Astrocyte (in vitro differentiated cells and primary cell): ENCODE measurements at regions not wholly inside any gene's neighbourhood (a gene's known extent, or its start where the extent isn't known, plus 50 kb on each side); places are given as distances from the start of the nearest gene placed in this dataset.

Source experiments
- DNase-seq: peaks from one replicate; pipeline ENCODE4 v3.0.0-alpha.2; 2010; ENCODE audit warnings: low read depth
- FAIRE-seq: peaks from 2 replicates; lab custom pipeline; 2011; peaks lifted over from hg19 to GRCh38; lab: Jason Lieb, UNC
- H2AFZ ChIP-seq: 2 replicates; pipeline ENCODE4 v1.6.0; 2012; ENCODE audit warnings: low read depth, low read length, inconsistent platforms
- H3K27ac ChIP-seq: 2 replicates; pipeline ENCODE4 v1.5.1; 2011; ENCODE audit warnings: low read depth, low read length, inconsistent platforms
- H3K27me3 ChIP-seq: 2 replicates; pipeline ENCODE4 v1.6.0; 2011; ENCODE audit warnings: low read length, inconsistent platforms; ENCODE audit not compliant: insufficient read depth
- H3K36me3 ChIP-seq: 2 replicates; pipeline ENCODE4 v1.5.1; 2011; ENCODE audit warnings: low read length, inconsistent platforms; ENCODE audit not compliant: insufficient read depth
- H3K4me1 ChIP-seq: 2 replicates; pipeline ENCODE4 v1.5.1; 2011; ENCODE audit warnings: low read length, inconsistent platforms; ENCODE audit not compliant: insufficient read depth
- H3K4me2 ChIP-seq: 2 replicates; pipeline ENCODE4 v1.6.0; 2012; ENCODE audit warnings: low read length, inconsistent platforms
- H3K4me3 ChIP-seq: 2 replicates; pipeline ENCODE4 v1.5.1; 2011; ENCODE audit warnings: low read depth, mild to moderate bottlenecking, low read length, inconsistent platforms; ENCODE audit not compliant: insufficient read depth
- H3K79me2 ChIP-seq: 2 replicates; pipeline ENCODE4 v1.6.0; 2012; ENCODE audit warnings: mild to moderate bottlenecking, low read length, inconsistent platforms; ENCODE audit not compliant: insufficient read depth
- H3K9ac ChIP-seq: 2 replicates; pipeline ENCODE4 v1.6.0; 2012; ENCODE audit warnings: mild to moderate bottlenecking, low read length, inconsistent platforms
- H3K9me3 ChIP-seq: 2 replicates; pipeline ENCODE4 v1.5.1; 2012; ENCODE audit warnings: low read depth, mild to moderate bottlenecking, low read length, inconsistent platforms; ENCODE audit not compliant: insufficient read depth
- H4K20me1 ChIP-seq: 2 replicates; pipeline ENCODE4 v1.6.0; 2012; ENCODE audit warnings: low read length, inconsistent platforms; ENCODE audit not compliant: insufficient read depth
- H3K27ac Mint-ChIP-seq: one replicate; pipeline ENCODE4 v1.8.0; 2021; ENCODE audit warnings: mild to moderate bottlenecking, mixed read lengths; ENCODE audit not compliant: unreplicated experiment
- H3K27me3 Mint-ChIP-seq: one replicate; pipeline ENCODE4 v1.8.0; 2021; ENCODE audit warnings: low read depth, mixed read lengths; ENCODE audit not compliant: unreplicated experiment
- H3K36me3 Mint-ChIP-seq: one replicate; pipeline ENCODE4 v1.8.0; 2021; ENCODE audit warnings: low read depth, mixed read lengths; ENCODE audit not compliant: unreplicated experiment
- H3K4me1 Mint-ChIP-seq: one replicate; pipeline ENCODE4 v1.8.0; 2021; ENCODE audit warnings: low read depth, mixed read lengths; ENCODE audit not compliant: unreplicated experiment
- H3K4me3 Mint-ChIP-seq: one replicate; pipeline ENCODE4 v1.8.0; 2021; ENCODE audit warnings: mild to moderate bottlenecking, moderate library complexity, mixed read lengths; ENCODE audit not compliant: unreplicated experiment
- H3K9me3 Mint-ChIP-seq: one replicate; pipeline ENCODE4 v1.8.0; 2021; ENCODE audit warnings: mild to moderate bottlenecking, mixed read lengths; ENCODE audit not compliant: unreplicated experiment
- EZH2 ChIP-seq: IDR thresholded peaks from 2 replicates; pipeline ENCODE4 v1.6.1; 2012; ENCODE audit warnings: mild to moderate bottlenecking, low read length, inconsistent platforms; ENCODE audit not compliant: insufficient read depth
- TF ChIP-seq, protein P1 (sequence below): IDR thresholded peaks from 2 replicates; pipeline ENCODE4 v1.5.1; 2011; ENCODE audit warnings: low read depth, mild to moderate bottlenecking, inconsistent platforms, low read length, moderate library complexity; ENCODE audit not compliant: insufficient read depth

- H2AFZ ChIP-seq = no peak overlapping the region
- no peak overlapping the region for H3K9ac ChIP-seq
- no peak overlapping the region for H3K4me2 ChIP-seq
- H3K79me2 ChIP-seq = no peaks in the 10 kb centered on the region
- no peak overlapping the region for H3K4me3 ChIP-seq
- Mint-ChIP-seq H3K27ac (no peak overlapping the region), H3K9me3 (peaks cover 1% of the 10 kb centered on the region), H3K4me3 (no peak overlapping the region), H3K4me1 (no peaks in the 10 kb centered on the region), H3K36me3 (no peaks in the 10 kb centered on the region), H3K27me3 (peaks cover 73% of the 10 kb centered on the region)
- no peaks in the 10 kb centered on the region for H4K20me1 ChIP-seq
- no peaks in the 10 kb centered on the region for H3K27me3 ChIP-seq
- H3K9me3 ChIP-seq = no peaks in the 10 kb centered on the region
- no peak for FAIRE-seq
- no peaks in the 10 kb centered on the region for H3K4me1 ChIP-seq
- no peaks in the 10 kb centered on the region for H3K36me3 ChIP-seq
- DNase-seq = no peak
- no peak overlapping the region for H3K27ac ChIP-seq
- TF ChIP-seq EZH2 = no peak
- TF ChIP-seq, protein P1, sequence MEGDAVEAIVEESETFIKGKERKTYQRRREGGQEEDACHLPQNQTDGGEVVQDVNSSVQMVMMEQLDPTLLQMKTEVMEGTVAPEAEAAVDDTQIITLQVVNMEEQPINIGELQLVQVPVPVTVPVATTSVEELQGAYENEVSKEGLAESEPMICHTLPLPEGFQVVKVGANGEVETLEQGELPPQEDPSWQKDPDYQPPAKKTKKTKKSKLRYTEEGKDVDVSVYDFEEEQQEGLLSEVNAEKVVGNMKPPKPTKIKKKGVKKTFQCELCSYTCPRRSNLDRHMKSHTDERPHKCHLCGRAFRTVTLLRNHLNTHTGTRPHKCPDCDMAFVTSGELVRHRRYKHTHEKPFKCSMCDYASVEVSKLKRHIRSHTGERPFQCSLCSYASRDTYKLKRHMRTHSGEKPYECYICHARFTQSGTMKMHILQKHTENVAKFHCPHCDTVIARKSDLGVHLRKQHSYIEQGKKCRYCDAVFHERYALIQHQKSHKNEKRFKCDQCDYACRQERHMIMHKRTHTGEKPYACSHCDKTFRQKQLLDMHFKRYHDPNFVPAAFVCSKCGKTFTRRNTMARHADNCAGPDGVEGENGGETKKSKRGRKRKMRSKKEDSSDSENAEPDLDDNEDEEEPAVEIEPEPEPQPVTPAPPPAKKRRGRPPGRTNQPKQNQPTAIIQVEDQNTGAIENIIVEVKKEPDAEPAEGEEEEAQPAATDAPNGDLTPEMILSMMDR = no peak
These were observed 191.1 kb downstream of the OLFM1 start for GRCh38 chr9:135278586-135278985.

- Histone ChIP-seq H4K20me1 (no peaks in the 10 kb centered on the region), H3K36me3 (no peaks in the 10 kb centered on the region), H3K9ac (no peak overlapping the region), H3K27ac (no peak overlapping the region), H3K9me3 (no peaks in the 10 kb centered on the region), H3K27me3 (no peaks in the 10 kb centered on the region), H3K4me1 (no peaks in the 10 kb centered on the region), H3K79me2 (no peaks in the 10 kb centered on the region), H2AFZ (no peak overlapping the region), H3K4me2 (no peak overlapping the region), H3K4me3 (no peak overlapping the region)
- H3K4me3 Mint-ChIP-seq = no peak overlapping the region
- no peak overlapping the region for H3K27ac Mint-ChIP-seq
- H3K9me3 Mint-ChIP-seq = no peaks in the 10 kb centered on the region
- peaks cover 68% of the 10 kb centered on the region for H3K27me3 Mint-ChIP-seq
- no peaks in the 10 kb centered on the region for H3K36me3 Mint-ChIP-seq
- no peak for FAIRE-seq
- DNase-seq = no peak
- TF ChIP-seq, protein P1 = no peak
- TF ChIP-seq EZH2 = no peak
- no peaks in the 10 kb centered on the region for H3K4me1 Mint-ChIP-seq
These were observed 191.9 kb downstream of the OLFM1 start for GRCh38 chr9:135279385-135279784.

DNA sequence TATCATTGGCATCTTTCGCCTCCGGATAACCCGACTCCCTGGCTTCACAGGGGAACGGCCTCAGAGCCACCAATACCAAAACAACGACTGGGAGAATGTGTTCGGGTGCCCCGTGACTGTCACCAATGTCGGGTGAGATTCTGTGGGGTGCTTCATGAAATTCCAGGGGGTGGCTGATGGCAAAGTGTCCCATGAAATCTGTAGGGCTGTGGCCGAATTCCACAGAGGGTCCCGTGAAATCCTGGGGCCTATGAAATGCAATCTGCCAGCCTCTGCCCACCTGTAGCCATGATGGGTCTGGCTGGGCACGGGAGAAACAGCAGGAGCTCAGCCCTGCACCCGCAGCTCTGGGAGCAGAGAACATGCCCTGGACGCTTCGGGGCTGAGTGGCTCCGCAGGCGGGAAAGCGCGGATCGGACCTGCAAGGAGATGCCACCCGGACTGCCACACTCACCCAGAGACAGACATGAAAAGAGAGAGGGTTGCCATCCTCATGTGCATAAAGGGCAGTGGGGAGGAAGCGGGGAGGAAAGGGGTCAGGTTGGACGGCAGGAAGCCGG is 192.4 kb downstream of the OLFM1 start:
- DNase-seq (no peak), FAIRE-seq (no peak)
- Histone ChIP-seq H3K9me3 (no peaks in the 10 kb centered on the region), H3K4me2 (no peak overlapping the region), H3K79me2 (no peaks in the 10 kb centered on the region), H3K4me3 (no peak overlapping the region), H3K9ac (no peak overlapping the region), H2AFZ (no peak overlapping the region), H3K27ac (no peak overlapping the region), H3K27me3 (no peaks in the 10 kb centered on the region), H3K4me1 (no peaks in the 10 kb centered on the region), H3K36me3 (no peaks in the 10 kb centered on the region), H4K20me1 (no peaks in the 10 kb centered on the region)
- no peak overlapping the region for H3K27ac Mint-ChIP-seq
- no peaks in the 10 kb centered on the region for H3K9me3 Mint-ChIP-seq
- no peaks in the 10 kb centered on the region for H3K36me3 Mint-ChIP-seq
- no peak overlapping the region for H3K4me3 Mint-ChIP-seq
- TF ChIP-seq, protein P1 = no peak
- TF ChIP-seq EZH2 = no peak
- H3K4me1 Mint-ChIP-seq = no peaks in the 10 kb centered on the region
- H3K27me3 Mint-ChIP-seq = peaks cover 63% of the 10 kb centered on the region
